ENCODE measurements at regions not wholly inside any gene's neighbourhood (a gene's known extent, or its start where the extent isn't known, plus 50 kb on each side); places are given as distances from the start of the nearest gene placed in this dataset.
"Not testable (repeated sequence)": the region's sequence is repeated elsewhere in the genome, so short reads cannot be mapped to it uniquely, and the experiment has no call there.

DNA sequence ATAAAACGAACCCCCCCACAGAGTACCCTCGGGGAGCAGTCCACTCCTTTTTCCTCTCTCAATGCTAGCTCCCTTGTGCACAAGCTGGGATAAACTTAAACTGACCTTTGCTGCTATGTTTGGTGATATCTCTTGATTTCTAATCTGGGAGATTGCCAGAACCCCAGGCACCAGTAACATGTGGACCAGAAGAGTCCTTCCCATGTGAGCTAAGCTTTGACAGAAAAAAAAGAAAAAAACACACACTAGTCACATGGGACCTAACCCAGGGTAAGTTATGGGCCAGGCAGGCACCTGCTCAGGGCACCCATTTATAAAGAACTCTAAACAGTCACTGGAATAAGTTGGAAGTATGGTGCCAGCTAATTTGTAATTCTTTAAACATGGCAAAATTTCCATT lies 242.6 kb downstream of the EN1 start:
- DNase-seq = no peak

DNA sequence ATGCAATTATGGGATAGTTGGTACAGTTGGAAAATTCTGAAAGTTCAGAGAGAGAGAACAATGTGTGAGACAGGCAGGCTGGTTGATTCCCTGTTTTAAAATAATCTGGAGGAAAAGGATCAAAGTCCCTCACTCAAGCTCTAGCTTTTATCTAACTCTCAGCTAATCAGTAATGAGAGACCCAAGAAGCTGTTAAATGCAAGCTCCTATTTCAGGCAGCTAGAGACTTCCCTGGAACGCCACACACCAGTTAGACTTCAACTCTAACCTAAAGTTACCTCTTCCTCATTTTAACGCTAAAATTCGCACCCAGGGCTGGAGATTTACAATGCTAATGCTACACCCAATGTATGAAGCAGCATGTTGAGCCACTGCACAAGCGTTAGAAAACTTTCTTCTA lies 243.1 kb downstream of the EN1 start:
- DNase-seq = no peak

- DNase-seq = no peak
These were observed 248.3 kb downstream of the EN1 start for GRCh38 chr2:118599141-118599540.

GRCh38 chr2:118596620-118597019 lies 250.8 kb downstream of the EN1 start:
- no peak for DNase-seq

DNA sequence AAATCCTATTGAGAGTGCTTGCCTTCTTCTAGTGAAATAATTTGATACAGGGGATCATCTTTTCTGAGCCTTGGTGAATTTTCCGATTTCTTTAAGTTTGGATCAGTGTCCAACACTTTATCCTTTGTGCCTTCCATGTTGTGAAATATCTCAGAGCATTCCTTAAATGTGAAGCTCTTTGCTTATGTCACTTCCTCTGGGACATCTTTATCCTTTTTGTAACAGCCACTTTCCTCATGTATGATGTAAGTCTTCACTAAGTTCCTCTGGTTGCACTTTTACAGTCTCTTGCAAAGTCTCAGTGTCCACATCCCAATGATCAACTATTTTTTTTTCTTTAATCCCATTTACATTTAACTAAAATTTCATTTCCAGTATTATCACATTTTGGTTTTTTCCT lies 254.2 kb downstream of the EN1 start:
- DNase-seq = no peak

- DNase-seq = no peak
These were observed 256.2 kb downstream of the EN1 start for GRCh38 chr2:118591223-118591622.

DNA sequence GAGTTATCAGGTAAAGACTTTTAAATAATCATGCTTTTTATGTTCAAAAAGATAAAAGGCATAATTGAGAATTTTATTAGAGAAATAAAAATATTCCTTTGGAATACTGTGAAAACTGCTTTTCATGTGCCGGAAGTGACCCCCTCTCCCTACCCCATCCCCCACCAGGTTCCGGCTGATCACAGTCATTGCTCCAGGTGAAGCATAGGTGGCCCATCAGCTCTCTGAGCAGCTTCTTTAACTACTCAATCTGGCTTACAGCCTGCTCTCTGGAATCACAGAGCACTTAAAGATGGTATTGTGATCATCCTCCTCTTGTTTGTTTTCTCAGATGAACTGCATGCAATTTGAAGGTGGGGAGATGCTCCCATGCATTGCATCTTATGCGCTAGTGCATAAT lies 257.7 kb downstream of the EN1 start:
- no peak for DNase-seq

DNA sequence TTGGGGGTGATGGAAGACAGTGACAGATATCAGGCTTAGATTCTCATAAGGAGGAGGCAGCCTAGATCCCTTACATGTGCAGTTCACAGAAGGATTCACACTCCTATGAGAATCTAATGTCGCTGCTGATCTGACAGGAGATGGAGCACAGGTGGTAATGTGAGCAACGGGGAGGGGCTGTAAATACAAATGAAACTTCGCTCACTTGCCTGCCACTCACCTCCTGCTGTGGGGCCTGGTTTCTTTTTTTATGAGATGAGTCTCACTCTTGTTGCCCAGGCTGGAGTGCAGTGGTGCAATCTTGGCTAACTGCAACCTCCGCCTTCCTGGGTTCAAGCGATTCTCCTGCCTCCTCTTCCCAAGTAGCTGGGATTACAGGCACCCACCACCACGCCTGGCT lies 258.6 kb downstream of the EN1 start:
- DNase-seq = no peak

- no peak for DNase-seq
These were observed 261.1 kb downstream of the EN1 start for GRCh38 chr2:118586312-118586711.

DNA sequence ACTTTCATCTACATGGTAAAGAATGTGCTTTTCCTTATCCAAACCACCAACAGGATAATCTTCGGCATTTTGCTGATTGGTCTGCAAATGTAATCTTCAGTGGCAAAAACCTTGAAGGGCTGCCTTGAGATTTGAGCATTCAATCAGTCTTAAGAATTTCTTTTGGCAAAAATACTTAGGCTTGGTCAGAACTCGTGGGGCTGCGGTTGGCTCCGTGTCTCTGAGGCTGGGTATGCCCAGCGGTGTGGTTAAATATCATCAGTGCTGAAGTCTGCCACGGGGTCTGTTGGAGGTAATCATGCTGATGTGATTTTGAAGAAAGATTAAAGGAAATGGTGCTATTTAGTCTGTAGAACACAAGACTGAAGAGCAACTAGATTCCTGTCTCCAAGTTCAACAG lies 262.6 kb downstream of the EN1 start:
- no peak for DNase-seq

DNA sequence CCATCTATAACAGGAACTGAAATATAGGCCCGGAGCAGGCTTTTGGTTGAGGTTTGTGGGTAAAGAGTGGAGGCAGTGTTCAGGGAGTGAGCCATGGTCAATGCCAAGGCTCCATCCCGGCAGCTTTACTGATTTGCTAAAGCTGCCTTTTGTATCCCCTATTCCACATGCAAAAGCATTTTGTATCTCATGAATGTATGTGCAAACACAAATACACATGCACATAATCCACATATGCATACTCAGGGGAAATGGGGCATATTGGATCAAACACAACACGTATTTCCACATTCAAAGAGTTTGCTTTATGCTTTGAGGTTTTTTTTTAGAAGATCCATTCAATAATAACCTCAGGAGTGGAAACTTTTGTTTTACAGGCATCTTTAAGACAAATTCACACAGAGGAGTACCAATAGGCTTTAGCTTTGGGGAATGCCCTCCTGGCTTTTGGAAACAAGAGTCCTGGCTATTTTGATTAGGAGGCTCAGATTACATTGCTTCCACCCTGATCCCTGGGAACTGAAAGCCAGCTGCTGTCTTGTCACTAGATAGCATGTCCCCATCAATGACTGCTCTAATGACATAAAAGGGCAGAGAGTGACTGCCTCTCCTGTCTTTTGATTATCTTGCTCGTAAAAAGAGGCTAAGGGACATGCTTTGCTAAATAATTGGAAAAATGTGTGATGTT lies 263.2 kb downstream of the EN1 start:
- DNase-seq = no peak

DNA sequence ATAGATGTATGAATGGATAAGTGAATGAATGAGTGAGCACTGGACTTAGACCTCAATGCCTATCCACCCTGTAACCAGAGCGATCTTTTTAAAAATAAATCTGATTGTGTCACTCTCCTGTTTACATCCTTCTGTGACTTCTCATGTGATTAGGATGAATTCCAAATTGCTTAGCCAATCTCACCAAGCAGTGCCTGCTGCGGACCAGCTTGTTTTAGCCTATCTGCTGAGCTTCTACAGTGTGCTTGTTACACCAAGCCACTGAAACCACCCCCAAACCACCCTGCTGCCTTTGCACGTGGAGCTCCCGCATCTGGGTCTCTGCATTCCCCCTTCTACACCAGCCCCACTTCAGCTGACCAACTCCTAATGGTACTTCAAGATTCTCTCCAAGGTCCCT lies 265.4 kb downstream of the EN1 start:
- DNase-seq = no peak

DNA sequence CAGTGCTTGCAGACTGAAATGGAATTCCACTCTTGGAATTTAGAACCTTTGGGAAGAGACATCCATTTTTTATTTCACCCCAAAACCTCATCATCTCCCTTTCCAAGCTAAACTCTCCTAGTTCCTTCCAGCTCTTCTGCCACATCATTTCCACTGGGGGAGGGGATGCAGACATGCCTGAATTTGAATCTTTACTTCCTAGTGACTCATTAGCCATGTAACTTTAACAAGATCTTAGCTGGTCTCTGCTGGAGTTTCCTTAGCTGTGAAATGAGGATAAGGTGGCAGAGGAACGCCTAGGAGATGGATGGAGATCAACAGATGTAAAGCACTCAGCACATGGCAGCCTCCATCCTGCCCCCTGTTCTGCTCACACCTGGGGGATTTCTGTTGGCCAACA lies 266.8 kb downstream of the EN1 start:
- no peak for DNase-seq

- no peak for DNase-seq
These were observed 267.3 kb downstream of the EN1 start for GRCh38 chr2:118580107-118580506.

DNA sequence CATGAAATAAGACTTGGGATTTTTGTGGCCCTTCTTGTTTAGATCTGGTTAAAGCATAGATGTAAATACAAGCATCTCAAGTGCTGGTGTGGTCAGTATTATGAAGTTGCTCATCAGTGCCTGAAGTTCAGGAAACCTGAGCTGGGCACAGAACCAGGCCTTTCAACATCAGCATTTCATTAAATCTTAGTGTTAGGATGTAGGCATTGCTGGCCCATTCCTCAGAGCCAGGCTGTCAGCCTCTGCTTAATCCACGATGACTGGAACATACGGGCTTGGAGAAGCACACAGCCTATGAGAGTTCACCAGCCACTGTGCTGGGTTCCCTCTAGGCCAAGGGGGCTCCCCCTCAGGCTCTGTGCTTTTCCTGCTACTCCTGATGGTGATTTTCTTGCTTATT lies 270.2 kb downstream of the EN1 start:
- no peak for DNase-seq

GRCh38 chr2:118576109-118576855 lies 271.2 kb downstream of the EN1 start:
- DNase-seq = no peak

- DNase-seq = not testable (repeated sequence)
These were observed 275.1 kb downstream of the EN1 start for GRCh38 chr2:118572380-118572779.

- no peak for DNase-seq
These were observed 277.4 kb downstream of the EN1 start for GRCh38 chr2:118569876-118570535.

DNA sequence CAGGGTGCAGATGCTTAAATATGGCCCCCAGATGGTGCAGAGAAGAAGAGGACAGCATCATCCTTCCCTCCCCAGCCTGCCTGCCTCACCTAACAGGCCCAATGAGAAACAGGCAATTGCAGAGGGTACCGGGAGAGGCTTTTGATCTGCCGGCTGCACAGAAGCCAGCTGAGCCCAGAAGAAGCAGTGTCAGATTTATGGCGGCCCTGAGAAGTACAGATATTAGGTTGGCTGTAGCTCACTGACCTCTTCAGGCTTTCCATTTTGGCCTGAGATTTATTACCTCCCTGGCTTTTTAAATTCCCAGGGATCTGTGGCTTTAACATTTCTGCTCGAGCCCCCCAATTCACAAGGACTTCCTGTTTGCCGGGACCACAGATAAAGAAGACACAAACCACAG lies 278.7 kb downstream of the EN1 start:
- no peak for DNase-seq

DNA sequence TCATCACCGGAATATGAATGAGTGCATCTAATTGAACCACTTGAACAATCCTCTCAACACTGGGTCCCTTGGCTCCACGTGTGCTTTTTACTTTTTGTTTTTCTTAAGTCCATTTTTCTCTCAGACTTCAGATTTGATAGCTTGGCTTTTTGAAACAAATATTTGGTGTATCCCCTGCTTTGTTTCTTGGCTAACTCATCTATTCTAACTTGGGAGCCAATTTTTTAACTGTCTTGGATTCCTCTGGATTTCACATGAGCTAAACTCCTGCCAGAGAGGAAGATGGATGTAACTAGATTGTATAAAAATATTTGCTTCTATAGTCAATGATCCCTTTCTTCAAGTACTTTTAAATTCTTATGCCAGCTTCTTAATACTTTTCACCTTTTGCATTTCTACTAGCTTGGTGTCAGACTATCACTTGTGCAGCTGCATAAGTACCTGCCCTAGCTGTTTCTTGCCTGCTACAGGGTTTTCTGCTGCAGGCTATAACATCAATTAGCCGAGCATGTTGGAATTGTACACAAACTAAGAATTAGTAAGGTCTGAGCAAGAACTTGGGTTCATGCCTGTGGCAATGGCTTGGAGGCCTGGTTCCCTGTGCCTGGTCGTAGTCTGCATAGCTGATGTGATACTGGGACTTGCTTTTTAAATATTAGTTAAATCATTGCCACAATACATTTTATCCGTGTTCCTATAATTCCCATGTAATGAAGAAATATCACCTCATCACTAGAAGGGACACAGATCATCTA lies 281.5 kb downstream of the EN1 start:
- DNase-seq = no peak

- no peak for DNase-seq
These were observed 282.1 kb downstream of the EN1 start for GRCh38 chr2:118565301-118565700.

DNA sequence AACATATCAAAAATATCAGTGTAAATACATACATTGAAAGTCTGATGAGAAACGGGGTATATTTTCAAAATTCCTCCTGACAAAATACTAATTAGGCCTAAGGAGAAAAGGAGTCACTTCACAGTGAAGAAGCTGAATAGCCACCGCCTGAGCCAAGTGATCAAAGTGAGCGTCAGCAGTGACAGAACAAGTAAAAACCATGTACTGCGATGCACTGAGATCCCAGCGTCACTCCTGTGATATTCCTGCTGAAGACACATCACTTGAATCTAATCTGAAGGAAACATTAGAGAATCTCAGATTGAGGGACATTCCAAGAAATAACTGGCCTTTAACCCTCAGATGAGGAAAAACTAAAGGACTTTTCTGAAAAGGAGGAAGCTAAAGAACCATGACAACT lies 285.3 kb downstream of the EN1 start:
- no peak for DNase-seq

DNA sequence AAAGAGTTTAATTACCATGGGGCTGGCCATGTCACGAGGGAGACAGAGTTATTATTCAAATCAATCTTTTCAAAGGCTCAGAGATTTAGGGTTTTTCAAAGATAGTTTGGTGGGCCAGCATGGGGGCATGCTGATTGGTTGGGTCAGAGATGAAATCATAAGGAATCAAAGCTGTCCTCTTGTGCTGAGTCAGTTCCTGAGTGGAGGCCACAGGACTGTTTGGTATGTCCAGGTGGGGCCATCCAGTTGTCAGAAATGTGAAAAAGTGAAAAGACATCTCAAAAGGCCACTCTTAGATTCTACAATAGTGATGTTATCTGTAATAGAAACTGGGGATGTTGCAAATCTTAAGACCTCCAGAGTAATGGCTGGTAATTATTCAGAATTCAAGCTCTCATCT lies 288.6 kb downstream of the EN1 start:
- DNase-seq = no peak

DNA sequence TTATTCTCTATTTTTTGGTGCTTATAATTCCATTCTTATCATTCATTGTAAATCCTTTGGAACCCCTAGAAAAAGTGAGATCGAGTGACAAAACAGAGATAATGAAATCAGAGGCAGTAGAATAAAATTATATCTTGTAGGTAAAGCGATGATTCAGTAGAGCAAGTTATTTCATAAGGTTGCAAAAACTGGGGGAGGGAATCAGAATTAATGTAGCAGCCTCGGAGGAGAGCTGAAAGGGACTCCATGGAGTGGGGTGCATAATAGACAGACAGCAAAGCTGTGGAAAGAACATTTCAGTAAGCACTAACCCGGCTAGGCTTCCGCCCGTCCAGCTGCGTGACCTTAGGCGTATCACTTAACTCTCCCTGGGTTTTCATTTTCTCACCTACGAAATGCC lies 289.7 kb downstream of the EN1 start:
- DNase-seq = no peak

Data from DMS79 (cell line).